ENCODE measurements at regions not wholly inside any gene's neighbourhood (a gene's known extent, or its start where the extent isn't known, plus 50 kb on each side); places are given as distances from the start of the nearest gene placed in this dataset.

- no peak for TF ChIP-seq CTCF (IDR thresholded peaks at IDR 0.05; ENCODE audit: low read length)
- TF ChIP-seq EZH2 (IDR thresholded peaks at IDR 0.05; ENCODE audit: borderline replicate concordance, low read length): no peak
These were observed 979.4 kb upstream of the PCDH10 start for GRCh38 chr4:132169660-132170059.
